Esophagus squamous epithelium (tissue), 5 donors: ENCODE measurements at regions not wholly inside any gene's neighbourhood (a gene's known extent, or its start where the extent isn't known, plus 50 kb on each side); places are given as distances from the start of the nearest gene placed in this dataset.

Source experiments
- DNase-seq: peaks from one replicate; lab custom pipeline; 2025; lab: John Stamatoyannopoulos, UW
- H3K27ac ChIP-seq, 4 donors: fragments of 200-600 bp; sonication (generic); one replicate each; pipeline ENCODE4 v1.5.1; 2016 to 2019; ENCODE audit warnings: mild to moderate bottlenecking in 1 of 4
- H3K27me3 ChIP-seq, 4 donors: fragments of 200-600 bp; sonication (generic); 1 replicate in 3 of 4; 2 replicates in 1 of 4; pipeline versions ENCODE4 v1.5.1 to v1.6.0; 2017 to 2021; ENCODE audit warnings: antibody characterized with exemption in 1 of 4
- H3K36me3 ChIP-seq, 3 donors: fragments of 200-600 bp; sonication (generic); one replicate each; pipeline ENCODE4 v1.5.1; 2016 to 2019
- H3K4me1 ChIP-seq, 3 donors: fragments of 200-600 bp; sonication (generic); one replicate each; pipeline ENCODE4 v1.5.1; 2017 to 2019
- H3K4me3 ChIP-seq, 4 donors: fragments of 200-600 bp; sonication (generic); 1 replicate in 3 of 4; 2 replicates in 1 of 4; pipeline ENCODE4 v1.5.1; 2016 to 2019; ENCODE audit warnings: mild to moderate bottlenecking in 2 of 4, moderate library complexity in 1 of 4
- H3K9me3 ChIP-seq, 3 donors: fragments of 200-600 bp; sonication (generic); one replicate each; pipeline ENCODE4 v1.5.1; 2016 to 2019
- POLR2A ChIP-seq, 4 donors: fragments of 450-650 bp; IDR thresholded peaks; one replicate each; pipeline ENCODE4 v1.6.1; 2017; ENCODE audit warnings: antibody characterized with exemption in 4 of 4, mild to moderate bottlenecking in 4 of 4, moderate library complexity in 3 of 4
- WGBS, 2 donors: methylation state at CpG; one replicate each; pipeline ENCODE4 v1.1.5; 2018; 5-methylcytosine and 5-hydroxymethylcytosine counted together
- intact Hi-C: fragments of 100-400 bp; cut with DNase I; formaldehyde crosslinking; loops from one replicate; pipeline ENCODE4 v1.15.0; 2022
- TF ChIP-seq, protein P1 (sequence below), 6 experiments: fragments of 450-650 bp in 4 of 6; fragments of 200-600 bp in 2 of 6; sonication (generic) in 2 of 6; IDR thresholded peaks; one replicate each; pipeline ENCODE4 v1.5.1; 2016 to 2019; ENCODE audit warnings: antibody characterized with exemption in 6 of 6, mild to moderate bottlenecking in 4 of 6, moderate library complexity in 4 of 6
- donor health status: DM: yes; HTN: yes; CAD: no.

DNA sequence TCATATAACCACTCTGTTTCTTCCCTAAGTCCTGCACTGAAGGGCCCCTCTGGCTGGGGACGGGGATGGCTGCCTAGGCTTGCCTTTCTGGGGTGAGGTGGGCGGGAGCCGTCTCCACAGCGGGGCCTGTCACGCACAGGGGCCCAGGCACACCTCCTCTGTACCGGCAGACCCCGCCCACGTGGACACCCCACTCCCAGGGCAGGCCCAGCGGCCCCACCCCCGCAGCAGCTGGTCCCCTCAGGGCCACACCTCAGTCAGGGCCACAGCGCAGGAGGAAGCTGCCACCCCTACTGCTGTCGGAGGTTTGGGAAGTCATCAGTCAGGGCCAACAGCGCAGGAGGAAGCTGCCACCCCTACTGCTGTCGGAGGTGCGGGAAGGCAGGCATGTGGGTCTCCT lies 257.6 kb upstream of the RAB6C start:
- intact Hi-C loops, result no loop called here
- TF ChIP-seq POLR2A (IDR thresholded peaks at IDR 0.05), result no peak
- TF ChIP-seq, protein P1, sequence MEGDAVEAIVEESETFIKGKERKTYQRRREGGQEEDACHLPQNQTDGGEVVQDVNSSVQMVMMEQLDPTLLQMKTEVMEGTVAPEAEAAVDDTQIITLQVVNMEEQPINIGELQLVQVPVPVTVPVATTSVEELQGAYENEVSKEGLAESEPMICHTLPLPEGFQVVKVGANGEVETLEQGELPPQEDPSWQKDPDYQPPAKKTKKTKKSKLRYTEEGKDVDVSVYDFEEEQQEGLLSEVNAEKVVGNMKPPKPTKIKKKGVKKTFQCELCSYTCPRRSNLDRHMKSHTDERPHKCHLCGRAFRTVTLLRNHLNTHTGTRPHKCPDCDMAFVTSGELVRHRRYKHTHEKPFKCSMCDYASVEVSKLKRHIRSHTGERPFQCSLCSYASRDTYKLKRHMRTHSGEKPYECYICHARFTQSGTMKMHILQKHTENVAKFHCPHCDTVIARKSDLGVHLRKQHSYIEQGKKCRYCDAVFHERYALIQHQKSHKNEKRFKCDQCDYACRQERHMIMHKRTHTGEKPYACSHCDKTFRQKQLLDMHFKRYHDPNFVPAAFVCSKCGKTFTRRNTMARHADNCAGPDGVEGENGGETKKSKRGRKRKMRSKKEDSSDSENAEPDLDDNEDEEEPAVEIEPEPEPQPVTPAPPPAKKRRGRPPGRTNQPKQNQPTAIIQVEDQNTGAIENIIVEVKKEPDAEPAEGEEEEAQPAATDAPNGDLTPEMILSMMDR (IDR thresholded peaks at IDR 0.05), result no peak
- Histone ChIP-seq H3K4me3 (no peak overlapping the region), H3K27ac (no peak overlapping the region), H3K27me3 (peaks cover 0 to 5% (median 0%) of the 10 kb centered on the region in 4 donors), H3K4me1 (peaks cover 0 to 24% (median 0%) of the 10 kb centered on the region in 3 donors), H3K9me3 (no peaks in the 10 kb centered on the region), H3K36me3 (no peaks in the 10 kb centered on the region)
- DNase-seq, result no peak
- 60 to 66% methylated on average over 1 to 8 of the region's 15 CpGs for WGBS, 2 donors

DNA sequence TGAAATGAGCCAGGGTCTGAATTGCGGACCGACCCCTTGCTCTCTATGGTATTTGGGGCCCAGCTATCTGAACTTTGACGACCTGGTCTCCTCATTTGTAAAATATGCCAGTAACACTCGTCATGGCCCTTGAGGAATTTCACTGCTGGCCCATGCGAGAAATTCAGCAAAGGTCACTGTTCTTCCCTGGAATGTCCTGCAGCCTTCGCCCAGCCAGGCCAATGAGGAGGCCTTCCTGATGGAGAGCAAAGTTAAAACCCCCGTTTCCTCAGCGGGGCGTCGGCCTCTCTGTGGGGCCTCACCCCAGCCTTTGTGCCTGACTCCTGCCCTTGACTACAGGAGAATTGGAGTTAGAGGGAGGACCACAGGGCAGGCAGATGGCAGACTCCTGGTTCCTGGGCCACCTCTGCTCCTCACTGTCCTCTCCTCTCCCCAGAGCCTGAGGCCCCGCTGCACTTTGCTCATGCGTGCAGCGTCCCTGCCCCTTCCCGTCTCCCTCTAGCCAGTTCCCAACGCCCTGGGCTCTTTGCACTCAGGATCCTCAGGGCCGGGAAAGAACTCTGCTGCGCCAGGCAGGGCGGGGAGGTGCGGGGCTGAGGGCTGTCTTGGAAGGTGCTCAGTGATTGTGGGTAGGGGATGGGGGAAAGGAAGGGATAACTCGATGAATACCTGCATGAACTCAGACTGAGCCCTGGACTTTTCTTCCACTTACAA lies 257.0 kb upstream of the RAB6C start:
- Histone ChIP-seq H3K27me3 (peaks cover 0 to 5% (median 0%) of the 10 kb centered on the region in 4 donors), H3K27ac (no peak overlapping the region), H3K4me1 (peaks cover 0 to 18% (median 0%) of the 10 kb centered on the region in 3 donors), H3K4me3 (no peak overlapping the region), H3K9me3 (no peaks in the 10 kb centered on the region), H3K36me3 (no peaks in the 10 kb centered on the region)
- intact Hi-C loops, result no loop called here
- TF ChIP-seq POLR2A (IDR thresholded peaks at IDR 0.05), result no peak
- TF ChIP-seq, protein P1 (IDR thresholded peaks at IDR 0.05), result no peak
- 78 to 89% methylated on average over 1 to 4 of the region's 20 CpGs for WGBS, 2 donors
- DNase-seq, result no peak

DNA sequence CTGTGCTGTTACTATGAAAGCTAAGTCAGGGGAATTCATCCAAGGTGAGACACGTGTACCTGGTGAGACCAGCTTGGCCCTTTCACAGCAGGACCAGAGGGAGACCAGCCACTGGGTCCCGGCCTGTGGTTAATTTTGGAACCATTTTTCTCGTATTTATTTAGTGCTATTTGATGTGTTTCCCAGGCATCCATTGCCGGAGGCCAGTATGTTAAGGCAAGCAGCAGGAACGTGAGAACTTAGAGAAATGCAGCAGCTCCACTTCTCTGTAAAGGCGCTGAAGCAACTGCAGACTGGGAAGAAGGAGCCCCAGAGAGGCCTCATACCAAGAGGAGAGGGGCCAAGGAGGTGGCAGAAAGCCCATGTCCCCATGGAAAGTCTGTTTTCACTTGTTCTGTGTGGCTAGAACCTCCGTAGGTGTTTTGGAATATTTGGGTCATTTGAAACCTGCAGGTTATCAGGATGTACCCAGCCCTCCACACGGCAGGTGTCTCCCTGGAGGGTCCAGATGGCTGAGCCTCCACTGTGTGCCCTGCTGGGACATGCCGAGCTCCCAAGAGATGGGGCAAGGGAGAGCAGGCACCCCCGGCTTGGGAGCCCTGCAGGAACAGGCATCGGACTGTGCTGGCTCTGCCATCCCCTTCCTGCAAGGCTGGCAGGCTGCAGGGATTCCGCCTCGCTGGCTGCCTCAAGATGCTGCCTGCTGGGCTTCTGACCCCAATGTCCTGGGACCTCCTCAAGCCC lies 256.0 kb upstream of the RAB6C start:
- no peak overlapping the region for H3K27ac ChIP-seq
- no peaks in the 10 kb centered on the region for H3K9me3 ChIP-seq
- no peak for DNase-seq
- H3K4me1 ChIP-seq, result peaks cover 0 to 9% (median 0%) of the 10 kb centered on the region in 3 donors
- peaks cover 0 to 5% (median 0%) of the 10 kb centered on the region in 4 donors for H3K27me3 ChIP-seq
- WGBS, 2 donors, result 41 to 58% methylated on average over 8 of the region's 13 CpGs
- intact Hi-C loops, result no loop called here
- no peaks in the 10 kb centered on the region for H3K36me3 ChIP-seq
- H3K4me3 ChIP-seq, result no peak overlapping the region
- TF ChIP-seq POLR2A (IDR thresholded peaks at IDR 0.05), result no peak
- TF ChIP-seq, protein P1 (IDR thresholded peaks at IDR 0.05), result no peak

DNA sequence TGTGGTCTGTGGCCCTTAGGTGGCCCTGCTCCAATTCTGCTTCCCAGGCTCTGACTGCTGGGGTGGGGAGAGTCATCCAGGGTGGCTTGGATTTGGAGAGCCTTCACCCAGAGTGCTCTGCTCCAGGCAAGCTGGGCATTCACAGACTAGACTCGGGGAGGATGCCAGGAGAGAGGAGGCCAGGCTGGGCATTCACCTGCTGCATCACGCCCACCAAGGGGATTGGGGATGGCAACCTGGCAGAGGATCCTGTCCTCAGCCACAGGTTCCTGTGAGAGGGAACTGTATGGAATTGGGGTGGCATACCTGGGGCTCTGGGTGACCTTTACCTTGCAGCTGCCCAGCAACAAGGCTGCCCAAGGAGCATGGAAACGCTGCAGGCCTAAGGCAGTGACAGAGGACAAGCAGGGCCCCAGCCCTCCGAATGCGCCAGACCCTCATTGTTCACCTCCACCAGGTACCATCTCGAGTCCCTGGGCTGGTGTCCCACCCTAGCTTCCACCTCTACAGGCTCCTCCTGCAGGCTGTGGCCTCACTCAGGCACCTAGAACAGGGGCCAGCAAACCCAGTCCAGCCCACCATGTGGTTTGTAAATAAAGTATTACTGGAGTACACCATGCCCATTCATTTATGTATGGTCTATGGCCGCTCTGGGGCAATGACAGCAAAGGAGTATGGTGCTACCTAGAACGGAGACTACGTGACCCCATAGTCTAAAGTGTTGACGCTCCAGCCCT lies 255.3 kb upstream of the RAB6C start:
- Histone ChIP-seq H3K4me1 (peaks cover 0 to 9% (median 0%) of the 10 kb centered on the region in 3 donors), H3K4me3 (no peak overlapping the region), H3K9me3 (no peaks in the 10 kb centered on the region), H3K36me3 (no peaks in the 10 kb centered on the region), H3K27me3 (peaks cover 0 to 5% (median 0%) of the 10 kb centered on the region in 4 donors), H3K27ac (no peak overlapping the region)
- intact Hi-C loops, result no loop called here
- DNase-seq, result no peak
- WGBS, 2 donors, result 89 to 96% methylated on average over 4 to 7 of the region's 10 CpGs
- TF ChIP-seq, protein P1 (IDR thresholded peaks at IDR 0.05), result no peak
- TF ChIP-seq POLR2A (IDR thresholded peaks at IDR 0.05), result no peak
